ENCODE measurements at regions not wholly inside any gene's neighbourhood (a gene's known extent, or its start where the extent isn't known, plus 50 kb on each side); places are given as distances from the start of the nearest gene placed in this dataset.

DNA sequence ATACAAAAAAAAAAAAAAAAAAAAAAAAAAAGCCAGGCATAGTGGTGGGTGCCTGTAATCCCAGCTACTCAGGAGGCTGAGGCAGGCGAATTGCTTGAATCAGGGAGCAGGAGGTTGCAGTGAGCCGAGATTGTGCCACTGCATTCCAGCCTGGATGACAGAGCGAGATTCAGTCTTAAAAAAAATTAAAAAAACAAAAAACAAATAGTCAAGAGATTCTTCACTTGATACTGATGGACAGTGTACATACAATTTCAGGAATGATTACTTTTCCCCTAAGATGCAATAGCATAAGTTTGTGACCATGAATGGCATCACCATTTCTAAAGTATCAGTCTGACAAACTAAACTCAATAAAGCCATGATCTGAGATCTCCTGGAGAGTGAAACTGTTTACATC, 60.8 kb upstream of the IVNS1ABP start:
- FAIRE-seq (no peak), DNase-seq (ENCODE audit: insufficient read length, low spot score) (no peak)

DNA sequence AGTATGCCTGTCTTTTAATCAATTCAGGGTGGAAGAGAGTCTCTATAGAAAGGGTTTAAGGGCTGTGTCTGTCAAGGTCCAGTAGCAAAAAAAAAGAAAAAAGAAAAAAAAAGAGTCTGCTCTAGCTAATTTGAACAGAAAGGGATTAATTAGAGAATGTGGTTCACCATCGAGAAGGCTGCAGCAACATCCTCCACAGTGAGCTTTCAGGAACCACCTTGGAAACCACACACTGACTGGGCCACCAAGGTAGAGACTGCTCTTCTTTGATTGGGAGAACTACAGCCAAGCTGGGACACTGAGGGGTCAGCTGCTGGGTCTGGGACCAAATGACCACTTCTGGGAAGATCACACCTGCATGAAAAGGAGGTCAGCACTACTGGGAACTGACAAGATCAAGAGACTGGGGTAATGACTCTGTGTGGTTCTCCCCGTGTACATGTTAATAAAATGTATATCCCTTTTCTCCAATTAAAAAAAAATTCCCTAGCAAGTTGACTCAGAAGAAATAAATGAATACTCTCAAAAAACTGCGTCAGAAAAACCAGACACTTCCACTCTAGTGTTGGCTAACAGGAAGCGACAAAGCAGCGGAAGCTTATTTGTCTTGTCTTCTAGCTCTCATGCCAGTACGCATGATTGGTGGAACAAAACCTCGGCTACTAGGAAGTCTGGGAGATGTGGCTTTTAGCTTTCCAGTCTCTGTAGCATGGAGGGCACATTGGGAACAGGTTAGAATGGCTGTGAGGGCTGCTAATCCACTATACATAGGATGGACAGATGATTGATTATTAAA, 60.0 kb upstream of the IVNS1ABP start:
- FAIRE-seq, result no peak
- DNase-seq (ENCODE audit: insufficient read length, low spot score), result no peak

DNA sequence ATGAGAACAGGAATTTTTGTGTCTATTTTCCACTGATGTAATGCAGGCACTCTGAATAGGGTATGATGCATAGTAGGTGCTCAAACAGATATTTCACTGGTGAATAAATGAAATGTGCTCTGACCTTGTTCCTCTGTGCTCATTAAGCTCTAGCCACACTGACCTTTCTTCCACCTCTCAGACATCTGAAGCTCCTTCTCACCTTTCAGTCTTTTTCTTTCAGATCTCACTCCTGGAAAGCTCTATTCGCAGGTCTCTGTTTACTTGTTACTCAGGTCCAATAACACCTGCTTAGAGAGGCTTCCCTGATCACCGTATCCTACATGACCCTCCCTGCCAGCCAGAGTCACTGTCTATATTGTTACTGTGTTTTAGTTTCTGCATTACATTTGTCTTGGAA, 59.2 kb upstream of the IVNS1ABP start:
- DNase-seq (ENCODE audit: insufficient read length, low spot score), result no peak

DNA sequence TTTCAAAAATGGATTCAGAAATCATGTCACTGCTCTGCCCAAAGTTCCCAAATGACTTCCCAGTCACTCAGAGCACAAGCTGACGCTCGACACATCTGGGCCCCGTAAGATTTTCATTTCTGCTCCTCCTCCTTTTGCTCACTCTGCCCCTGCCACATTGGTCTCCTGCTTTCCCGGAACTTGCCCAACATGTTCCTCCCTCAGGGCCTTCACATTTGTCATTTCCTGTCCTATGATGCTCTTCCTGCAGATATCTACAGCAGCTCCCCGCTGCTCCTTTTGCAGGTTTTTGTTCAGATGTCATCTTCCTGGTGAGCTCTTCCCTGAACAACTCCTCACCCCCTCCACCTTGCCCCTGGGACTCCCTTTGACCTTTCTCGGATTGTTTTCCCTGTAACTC, 58.5 kb upstream of the IVNS1ABP start:
- DNase-seq (ENCODE audit: insufficient read length, low spot score), result peak; percentile 44
- FAIRE-seq, result no peak

More for the DNA sequence above, 59.2 kb upstream of the IVNS1ABP start:
- FAIRE-seq, result no peak

DNA sequence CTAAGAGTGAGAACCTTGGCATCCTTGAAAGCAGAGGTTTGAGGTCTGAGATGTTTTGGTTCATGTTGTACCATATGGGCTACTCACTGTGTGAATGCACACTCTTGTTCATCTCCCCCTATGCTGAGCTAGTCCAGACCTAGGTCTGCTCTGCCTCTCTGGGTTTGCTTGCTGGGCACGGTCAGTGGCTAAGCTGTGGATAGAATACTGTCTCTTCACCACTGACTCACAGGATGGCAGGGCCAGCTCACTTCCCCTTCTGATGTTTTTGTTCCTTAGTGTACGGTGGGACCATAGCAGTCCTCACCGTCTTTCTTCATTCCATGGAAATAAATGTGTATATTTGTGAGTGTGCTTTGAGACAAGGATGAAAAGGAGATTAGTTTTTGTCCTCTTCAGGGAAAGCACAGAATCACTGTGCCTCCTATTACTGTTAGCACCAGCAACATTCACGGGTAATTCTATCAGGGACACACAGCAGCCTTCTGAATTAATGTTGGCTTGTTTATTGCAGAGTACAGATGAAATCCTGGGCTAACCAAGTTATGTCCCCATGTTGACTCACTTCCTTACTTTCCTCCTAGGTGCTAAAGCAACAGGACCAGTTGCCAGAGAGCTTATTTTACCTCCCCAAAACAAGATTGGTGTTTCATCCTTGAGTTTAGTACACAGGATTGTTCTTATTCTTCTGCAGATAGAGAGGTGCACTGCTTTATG, 56.9 kb upstream of the IVNS1ABP start:
- FAIRE-seq (no peak), DNase-seq (ENCODE audit: insufficient read length, low spot score) (peak; percentile 17)

DNA sequence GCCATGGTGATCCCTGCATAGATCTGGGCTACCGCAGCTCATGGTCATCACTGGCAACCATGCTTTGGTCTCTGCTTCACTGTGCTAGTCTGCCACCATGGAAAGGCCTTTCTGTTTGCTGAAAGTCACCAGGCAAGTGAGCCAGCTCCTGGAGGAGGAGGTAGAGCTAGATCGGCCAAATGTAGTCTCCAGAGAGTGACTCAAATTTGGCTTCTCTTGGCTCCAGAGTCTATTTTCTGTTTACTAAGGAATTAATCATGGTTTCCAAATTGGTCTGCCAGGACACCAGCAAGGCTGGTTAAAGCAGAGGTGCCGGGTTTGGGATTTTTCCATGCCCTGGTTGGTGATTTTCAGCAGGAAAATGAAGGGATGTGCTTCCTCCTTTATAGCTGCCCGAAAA, 52.7 kb upstream of the IVNS1ABP start:
- FAIRE-seq (no peak), DNase-seq (ENCODE audit: insufficient read length, low spot score) (no peak)

DNA sequence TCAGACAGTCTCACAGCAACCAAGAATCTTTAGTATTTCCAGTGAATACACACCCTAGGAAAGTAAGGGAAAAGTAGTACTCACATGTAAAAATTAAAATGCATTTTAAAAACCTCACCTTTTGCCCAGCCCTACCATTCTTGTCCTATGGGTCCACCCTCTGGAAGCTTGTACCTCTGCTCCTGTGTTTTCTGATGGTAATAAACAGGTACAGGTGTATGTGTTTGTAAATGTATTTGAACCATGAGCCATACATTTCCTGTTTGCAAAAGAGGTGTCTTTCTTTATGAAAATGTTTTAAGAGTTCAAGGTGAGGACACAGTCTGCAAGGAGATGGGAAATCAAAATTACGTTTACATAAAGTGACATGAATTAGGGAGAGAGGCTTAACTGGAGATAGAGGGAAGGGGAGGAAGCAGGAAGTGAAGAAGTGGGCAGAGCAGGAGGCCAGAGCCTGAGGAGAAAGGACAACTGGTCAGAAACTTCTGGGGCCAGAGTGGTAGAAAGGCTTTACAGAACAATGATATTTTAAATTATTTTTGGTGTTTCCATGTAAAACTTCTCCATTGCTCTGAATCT, 52.0 kb upstream of the IVNS1ABP start:
- FAIRE-seq (no peak), DNase-seq (ENCODE audit: insufficient read length, low spot score) (no peak)

DNA sequence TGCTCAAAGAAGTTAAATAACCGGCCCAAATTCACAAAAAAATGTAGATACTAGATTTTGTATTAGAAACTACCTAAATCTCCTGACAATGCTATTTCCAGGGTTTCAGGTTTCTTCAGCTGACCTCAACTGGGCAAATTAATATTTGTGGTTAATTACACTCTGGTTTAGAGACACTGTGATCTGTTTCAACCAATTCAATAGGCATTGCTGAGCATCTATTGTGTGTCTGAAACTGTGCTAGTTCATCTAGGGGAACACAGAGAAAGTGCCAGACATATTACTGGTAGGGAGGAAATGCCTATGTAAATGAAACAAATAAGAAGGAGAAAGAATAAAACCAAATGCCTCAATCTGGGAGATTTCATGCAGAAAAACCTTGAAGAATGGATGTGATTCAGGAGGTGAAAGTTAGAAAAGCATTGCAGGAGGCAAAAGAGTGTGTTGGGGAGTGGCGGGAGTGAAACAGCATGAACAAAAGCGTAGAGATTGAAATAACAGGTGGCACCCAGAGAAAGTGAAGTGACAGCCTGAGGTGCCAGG, 51.3 kb upstream of the IVNS1ABP start:
- no peak for DNase-seq (ENCODE audit: insufficient read length, low spot score)
- peak; percentile 9 for FAIRE-seq

DNA sequence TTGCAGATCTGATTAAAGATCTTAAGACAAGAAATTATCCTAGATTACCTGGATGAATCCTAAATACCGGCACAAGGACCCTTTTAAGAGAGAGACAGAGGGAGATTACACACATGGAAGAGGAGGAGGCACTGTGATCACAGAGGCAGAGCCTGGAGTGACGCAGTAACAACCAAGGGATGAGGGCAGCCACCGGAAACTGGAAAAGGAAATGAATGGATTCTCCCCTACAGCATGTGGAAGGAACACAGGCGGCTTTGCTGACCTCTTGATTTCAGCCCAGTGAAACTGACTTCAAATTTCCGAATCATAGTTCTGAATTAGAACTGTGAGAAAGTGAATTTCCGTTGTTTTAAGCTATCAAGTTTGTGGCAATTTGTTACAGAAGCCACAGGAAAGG, 50.2 kb upstream of the IVNS1ABP start:
- FAIRE-seq (no peak), DNase-seq (ENCODE audit: insufficient read length, low spot score) (no peak)
